ENCODE measurements at regions not wholly inside any gene's neighbourhood (a gene's known extent, or its start where the extent isn't known, plus 50 kb on each side); places are given as distances from the start of the nearest gene placed in this dataset.

GRCh38 chr13:40075281-40075680, 419.8 kb downstream of the COG6 start:
- no peak for DNase-seq (ENCODE audit: low spot score)

GRCh38 chr13:40076765-40077362, 421.4 kb downstream of the COG6 start:
- no peak for DNase-seq (ENCODE audit: low spot score)

GRCh38 chr13:40077396-40078027, 422.1 kb downstream of the COG6 start:
- DNase-seq (ENCODE audit: low spot score) = no peak

- DNase-seq (ENCODE audit: low spot score) = no peak
Measured at GRCh38 chr13:40079721-40080120, 424.3 kb downstream of the COG6 start.

DNA sequence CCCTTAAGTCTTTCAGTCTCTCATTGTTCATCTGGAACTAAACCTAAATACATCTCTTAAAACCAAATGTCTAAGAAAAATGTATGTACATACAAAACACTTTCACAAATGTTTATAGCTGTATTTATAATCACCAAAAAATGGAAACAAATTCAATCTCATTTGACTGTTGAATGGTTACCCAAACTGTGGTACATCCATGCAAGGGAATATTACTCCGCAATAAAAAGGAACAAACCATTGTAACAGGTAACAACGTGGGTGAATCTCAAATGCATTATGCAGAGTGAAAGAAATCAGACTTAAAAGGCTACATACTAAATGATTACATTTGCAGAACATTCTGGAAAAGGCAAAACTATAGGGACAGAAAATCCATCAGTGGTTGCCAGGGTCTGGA, 425.2 kb downstream of the COG6 start:
- DNase-seq (ENCODE audit: low spot score) = no peak

DNA sequence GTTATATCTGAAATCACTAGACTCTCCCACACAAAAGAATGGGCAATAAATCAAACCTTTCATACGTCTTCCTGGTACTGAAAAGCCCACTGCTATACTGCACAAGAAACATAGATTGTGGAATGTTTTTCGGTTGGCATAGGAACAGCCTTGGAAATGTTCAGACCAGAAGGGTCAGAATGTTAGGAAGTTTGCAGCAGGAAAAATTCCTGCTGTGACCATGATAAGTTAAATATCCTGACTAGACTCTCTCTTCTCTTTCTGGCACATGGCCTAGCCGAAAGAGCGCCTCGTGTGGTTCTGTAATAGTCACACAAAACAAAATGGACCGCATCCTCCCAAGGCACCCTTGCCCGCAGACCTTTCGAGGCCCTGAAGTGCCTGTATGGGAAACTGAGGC, 427.2 kb downstream of the COG6 start:
- no peak for DNase-seq (ENCODE audit: low spot score)

- no peak for DNase-seq (ENCODE audit: low spot score)
Measured at GRCh38 chr13:40083841-40084240, 428.4 kb downstream of the COG6 start.

GRCh38 chr13:40084934-40085333, 429.5 kb downstream of the COG6 start:
- DNase-seq (ENCODE audit: low spot score) = no peak

DNA sequence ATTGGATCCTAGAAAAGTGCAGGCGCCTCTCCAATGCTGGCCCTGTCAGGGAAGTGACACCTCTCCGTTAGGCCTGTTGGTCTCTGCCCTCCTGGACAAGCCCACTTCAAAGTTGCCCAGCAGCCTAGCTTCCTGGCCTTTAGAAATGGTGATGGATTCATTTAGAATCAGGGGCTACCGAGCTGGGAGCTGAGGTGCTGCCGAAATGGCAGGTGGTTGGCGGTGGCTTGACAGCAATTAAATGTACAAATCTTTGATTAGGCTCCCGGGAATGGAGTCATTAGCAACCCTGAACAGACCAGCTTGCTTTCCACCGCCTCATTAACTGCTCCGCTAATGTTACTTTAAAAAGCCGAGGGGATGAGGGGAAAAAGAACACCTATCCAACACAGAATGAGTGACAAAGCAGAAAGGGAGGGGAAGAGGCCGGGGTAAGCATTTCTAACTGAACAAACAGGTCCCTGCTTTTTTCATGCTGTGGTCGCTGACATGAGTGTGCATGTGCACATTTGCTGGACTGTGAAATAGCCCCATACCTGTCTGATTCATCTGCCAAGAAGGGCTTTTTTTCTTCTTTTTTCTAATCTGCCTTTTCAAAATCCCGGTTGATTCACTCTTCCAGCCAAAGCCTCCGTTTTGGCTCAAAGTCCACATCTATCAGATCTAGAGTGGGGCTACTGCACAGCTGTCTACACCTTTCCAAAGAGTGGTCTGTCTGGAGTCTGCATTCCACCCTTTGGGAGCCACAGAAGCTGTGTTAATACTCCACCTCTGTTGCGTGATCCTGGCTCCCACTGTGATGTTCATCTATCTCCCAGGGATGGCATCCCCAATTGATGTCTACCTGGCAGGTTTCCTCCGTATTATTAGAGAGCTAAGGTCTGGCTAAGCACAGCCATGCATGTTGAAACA, 431.9 kb downstream of the COG6 start:
- DNase-seq (ENCODE audit: low spot score) = no peak

GRCh38 chr13:40094056-40094455, 438.6 kb downstream of the COG6 start:
- DNase-seq (ENCODE audit: low spot score) = no peak

DNA sequence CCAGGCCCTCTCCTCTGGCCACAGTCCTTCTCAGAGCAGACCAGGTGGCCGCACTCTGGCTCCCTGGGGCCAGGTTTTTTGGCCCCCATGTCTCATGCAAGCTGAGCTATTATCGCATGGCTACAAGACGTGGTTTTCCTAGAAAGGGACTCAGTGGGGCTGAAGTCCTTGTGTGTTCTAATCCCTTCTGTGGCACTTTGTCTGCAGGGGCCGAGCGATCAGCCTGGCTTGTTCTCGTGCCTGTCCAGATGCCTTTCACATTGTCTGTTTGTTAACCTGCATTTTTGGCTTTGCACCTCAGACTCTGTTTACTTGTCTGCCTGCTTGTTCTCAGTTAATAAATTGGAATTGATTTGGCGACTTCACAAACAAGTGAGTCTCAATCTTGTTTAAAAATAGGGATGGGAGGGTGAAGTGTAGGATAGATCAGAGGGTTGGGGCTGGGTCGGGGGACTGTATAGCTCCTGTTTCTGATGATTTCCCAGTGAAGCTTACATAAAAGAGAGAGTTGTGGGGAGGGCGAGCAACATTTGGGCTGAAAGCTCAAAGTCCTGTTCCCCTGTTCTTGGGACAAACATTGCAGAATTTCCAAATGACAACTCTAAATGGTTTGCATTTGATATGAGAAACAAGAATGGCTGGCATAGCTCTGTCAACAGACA, 440.4 kb downstream of the COG6 start:
- DNase-seq (ENCODE audit: low spot score) = no peak

DNA sequence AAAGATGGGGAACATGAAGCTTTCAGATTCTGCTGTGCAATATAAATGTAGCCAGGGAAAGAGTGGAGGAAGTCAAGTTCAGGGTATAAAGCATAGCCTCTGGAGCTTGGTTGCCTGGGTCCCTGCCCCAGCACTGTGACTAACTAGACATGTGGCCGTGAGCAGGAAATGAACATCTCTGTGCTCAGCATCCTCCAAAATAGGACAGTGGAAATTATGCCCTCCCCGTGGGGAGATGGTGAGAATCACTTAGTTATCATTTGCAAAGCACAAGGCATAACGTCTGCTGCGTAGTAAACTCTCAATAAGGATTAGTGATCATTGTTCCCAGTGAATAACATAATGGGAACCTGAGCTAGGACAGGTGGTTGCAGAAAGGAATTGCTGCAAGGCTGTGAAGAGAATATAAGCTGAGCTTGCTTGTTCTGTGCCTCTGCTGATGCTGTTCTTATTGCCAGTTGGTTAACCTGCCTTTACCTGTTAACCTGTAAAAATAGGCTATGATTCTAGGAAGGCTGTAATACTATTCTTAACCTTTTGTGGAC, 441.0 kb downstream of the COG6 start:
- no peak for DNase-seq (ENCODE audit: low spot score)

DNA sequence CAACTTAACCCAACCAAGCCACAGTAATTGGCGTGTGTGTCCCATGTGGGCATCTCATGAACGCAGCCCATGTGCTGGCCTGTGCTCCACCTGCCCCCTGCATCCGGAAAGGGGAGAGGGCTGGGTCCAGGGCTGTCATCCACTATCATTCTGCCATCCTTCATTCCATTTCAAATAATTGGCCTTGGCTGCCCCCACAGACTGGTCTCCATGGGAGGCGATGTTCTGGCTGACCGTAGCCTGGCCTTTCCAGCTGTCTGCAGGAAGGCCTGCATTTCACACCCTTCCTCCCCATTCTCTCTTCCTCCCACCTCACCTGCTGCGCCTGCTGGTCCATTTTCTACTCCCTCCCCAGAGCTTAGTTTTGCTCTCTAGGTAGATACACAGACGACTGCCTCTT, 442.8 kb downstream of the COG6 start:
- DNase-seq (ENCODE audit: low spot score) = no peak

DNA sequence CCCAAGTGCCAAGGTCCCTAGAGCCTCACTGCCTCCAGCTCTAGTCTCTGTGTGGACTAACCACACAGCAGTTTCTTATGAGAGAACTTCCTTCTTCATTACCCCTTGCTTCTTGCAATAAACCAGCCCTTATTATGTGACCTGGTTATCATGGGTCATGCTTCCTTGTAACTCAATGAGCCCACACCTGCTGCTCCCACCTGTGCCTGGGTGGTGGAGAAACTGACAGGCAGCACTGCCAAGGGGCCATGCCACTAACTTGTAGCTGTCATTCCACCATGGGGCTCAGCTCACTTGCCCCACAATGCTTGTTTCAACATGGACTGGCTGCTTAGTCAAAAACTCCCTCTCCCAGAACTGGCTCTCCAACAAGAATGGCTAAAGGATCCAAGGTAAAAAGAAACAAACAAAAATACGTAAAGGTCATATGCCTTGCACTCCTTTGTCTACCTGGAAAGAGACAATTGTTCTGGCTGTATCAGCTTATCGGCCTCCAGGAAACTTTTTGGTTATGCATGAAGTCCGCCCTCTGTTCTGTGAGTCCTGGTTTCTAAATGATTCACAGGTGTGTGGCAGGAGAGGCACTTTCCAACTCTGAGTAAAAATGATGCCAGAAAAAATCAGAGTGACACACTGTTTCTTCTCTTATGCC, 446.4 kb downstream of the COG6 start:
- DNase-seq (ENCODE audit: low spot score) = no peak

DNA sequence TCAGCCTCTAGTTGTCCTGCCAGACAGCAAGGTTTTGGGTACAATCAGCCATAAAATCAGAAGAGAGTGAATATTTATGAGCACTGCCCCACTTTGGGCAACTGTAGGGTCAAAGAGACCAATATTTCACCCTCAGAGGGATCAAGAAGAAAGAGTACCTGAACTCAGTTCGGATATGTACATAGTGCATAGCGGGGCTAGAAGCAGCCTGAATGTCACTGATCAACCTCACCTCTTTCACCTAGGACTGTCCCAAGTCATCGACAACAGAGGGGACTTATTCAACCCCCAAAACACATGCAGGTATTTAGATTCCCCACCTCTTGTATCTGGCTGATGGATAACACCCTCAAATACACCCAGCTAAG, 446.9 kb downstream of the COG6 start:
- no peak for DNase-seq (ENCODE audit: low spot score)

GRCh38 chr13:40102854-40103253, 447.4 kb downstream of the COG6 start:
- no peak for DNase-seq (ENCODE audit: low spot score)

- DNase-seq (ENCODE audit: low spot score) = no peak
Measured at GRCh38 chr13:40103864-40104263, 448.4 kb downstream of the COG6 start.

DNA sequence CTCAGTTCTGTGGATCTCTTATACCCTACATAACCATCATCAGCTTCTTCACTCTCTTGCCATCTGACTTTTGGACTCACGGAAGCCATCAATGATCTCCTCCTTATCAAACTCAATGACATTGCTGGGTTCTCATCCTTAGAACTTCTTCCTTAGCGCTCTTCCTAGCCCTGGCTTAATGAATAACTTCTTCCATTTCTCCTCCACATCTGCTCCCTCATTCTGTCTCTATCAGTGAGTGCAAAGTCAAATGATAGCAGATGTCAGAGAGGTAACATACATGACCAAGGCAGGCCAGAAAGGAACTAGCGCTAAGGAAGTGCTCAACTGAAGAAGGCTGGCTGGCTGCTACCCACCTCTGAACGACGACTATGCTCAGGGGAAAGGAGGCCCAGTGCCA, 449.8 kb downstream of the COG6 start:
- DNase-seq (ENCODE audit: low spot score) = no peak

DNA sequence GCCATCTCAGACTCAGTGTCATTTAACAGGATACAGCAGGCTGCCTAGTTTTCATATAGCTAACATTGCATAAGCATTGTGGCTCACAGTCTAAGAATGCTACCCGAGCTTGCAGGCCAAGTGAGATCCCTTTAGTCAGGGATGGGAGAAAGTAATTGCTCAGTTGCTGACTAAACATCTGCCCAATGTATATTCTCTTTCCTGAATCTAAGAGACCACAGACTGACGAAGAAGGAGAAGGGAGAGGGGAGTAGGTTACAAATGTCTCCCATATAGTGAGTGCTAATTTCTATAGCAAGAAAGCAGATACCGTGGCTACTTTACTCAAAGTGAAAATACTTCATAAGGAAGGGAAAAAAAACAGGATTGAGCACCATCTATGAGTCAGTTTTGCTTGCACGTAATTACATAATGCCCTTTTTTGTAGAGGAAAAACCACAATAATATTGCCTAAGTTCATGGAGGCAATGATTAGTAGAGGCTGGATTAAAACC, 453.9 kb downstream of the COG6 start:
- no peak for DNase-seq (ENCODE audit: low spot score)

DNA sequence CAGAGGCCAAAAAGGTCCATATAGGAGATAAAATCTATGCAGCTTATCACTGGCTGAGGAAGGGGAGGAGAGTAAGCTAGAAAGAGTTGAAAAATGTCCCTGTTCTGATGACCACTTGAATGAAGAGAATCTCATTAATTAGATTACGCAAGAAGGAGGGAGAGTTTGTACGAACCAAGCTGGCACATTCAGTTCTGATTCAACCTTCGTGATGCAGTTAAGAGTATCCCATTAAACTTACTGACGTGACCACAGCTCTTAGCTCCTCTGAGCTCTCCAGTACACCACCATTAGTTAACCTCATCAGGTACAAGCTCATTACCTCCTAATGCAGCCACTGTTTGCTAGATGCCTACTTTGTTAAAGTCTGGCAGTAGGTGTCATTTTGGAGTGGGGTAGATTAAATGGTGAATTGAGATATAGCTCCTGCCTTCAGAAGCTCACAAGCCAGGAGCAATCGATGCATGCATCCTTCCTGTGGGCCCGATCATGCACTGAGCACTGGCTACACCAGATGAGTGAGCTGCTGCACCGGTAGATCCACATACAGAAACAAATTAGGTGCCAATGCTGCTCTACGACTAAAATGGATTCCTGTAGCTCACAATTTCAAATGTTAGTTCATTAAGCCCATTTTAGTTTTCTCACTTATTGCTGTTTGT, 458.3 kb downstream of the COG6 start:
- DNase-seq (ENCODE audit: low spot score) = no peak

DNA sequence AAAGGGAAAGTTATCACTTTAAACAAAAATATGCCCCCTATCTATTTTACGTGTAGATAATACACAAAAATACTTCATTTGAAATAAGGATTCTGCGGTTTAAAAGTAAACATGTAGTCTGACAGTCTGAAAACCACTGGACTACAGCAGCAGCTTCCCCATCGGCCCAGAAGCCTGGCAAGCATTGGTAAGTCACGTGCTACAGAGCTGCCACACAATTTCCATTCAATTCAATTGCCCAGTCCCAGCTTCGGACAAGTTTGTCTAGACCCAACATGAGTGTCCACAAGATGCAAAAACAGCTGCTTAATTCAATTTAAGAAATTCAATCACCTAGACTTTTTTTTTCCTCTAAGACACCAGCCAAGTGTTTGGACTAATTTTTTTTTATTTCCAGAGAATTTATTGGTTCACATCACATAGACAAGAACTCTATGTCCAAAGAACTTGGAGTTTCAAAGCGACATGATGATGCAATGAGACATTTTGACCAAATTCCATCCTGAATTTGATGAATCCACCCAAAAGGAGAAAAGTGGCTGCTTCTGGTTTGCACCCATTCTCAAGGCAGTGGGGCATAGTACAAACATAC, 458.9 kb downstream of the COG6 start:
- DNase-seq (ENCODE audit: low spot score) = no peak

Measured in LoVo (cell line).